ENCODE measurements at regions not wholly inside any gene's neighbourhood (a gene's known extent, or its start where the extent isn't known, plus 50 kb on each side); places are given as distances from the start of the nearest gene placed in this dataset.
"Not testable (repeated sequence)": the region's sequence is repeated elsewhere in the genome, so short reads cannot be mapped to it uniquely, and the experiment has no call there.

DNA sequence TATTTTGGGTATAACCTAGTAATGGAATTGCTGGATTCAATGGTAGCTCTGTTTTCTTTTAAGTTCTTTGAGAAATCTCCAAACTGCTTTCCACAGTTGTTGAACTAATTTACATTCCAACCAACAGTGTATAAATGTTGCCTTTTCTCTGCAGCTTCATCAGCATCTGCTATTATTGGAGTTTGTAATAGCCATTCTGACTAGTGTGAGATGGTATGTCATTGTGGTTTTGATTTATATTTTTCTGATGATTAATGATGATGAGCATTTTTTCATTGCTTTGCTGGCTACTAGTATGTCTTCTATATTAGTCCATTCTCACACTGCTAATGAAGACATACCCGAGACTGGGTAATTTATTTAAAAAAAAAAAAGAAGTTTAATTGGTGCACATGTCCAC lies 248.6 kb upstream of the MAGI2 start:
- no peak for DNase-seq

DNA sequence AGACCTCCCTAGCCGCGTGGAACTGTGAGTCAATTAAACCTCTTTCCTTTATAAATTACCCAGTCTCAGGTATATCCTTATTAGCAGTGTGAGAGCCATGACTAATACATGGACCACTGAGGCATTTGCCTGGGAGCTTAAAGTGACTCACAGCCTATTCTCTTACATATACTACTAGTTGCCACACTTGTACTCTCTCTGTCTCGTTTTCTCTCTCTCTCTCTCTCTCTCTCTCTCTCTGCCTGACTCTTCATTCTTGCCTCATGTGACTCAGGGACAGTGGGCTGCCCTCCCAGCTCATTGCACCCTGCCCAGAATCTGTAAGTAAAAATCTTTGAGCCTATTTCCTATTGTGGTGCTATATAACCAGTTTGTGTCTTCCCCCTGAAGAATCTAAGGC lies 238.5 kb upstream of the MAGI2 start:
- no peak for DNase-seq

DNA sequence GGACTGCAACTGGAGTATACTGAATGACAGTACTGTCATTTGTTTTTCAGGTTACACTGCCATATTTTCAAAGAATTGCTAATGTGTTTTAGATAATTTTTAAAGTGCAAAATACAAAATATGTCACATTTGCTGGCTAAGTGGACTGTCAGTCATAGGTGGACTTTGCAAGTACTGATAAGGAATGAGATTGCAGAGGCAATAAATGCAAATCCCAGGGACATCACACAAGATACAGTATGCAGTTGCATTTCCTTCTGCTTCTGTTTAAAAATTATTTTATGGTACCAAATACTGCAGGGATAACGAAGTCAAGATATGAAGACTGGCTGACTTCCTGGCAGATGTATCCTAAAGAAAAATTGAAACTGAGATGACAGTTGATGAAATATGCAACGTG lies 237.6 kb upstream of the MAGI2 start:
- no peak for DNase-seq

DNA sequence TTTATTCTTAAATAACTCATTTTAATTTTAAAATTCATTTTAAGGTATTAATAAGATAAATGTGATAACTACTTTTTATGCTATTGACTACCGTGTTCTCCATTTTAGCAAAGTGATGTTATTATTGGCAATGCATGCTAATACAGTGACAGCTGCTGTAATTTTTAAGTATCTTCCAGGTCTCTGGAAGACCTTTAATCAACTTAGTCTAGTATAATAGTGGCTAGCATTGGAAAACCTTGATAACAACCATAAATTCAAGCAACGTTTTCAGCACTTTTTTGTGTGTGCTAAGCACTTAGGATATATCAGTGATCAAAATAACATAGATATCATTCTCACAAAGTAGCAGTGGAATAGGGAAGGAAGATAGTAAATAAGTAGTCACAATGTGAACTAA lies 230.9 kb upstream of the MAGI2 start:
- no peak for DNase-seq

DNA sequence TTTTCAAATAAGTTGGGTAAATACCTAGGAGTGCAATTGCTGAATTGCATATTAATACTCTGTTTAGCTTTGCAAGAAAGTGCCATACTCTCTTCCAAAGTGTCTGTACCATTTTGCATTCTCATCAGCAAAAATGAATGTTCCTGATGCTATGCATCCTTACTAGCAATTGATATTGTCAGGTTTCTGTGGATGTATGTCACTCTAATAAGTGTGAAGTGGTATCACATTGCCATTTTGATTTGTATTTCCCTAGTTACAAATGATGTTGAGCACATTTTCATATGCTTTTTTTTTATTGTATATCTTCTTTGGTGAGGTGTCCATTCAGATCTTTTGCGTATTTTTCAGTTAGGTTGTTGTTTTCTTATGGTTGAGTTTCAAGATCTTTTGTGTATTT lies 230.4 kb upstream of the MAGI2 start:
- DNase-seq = no peak

DNA sequence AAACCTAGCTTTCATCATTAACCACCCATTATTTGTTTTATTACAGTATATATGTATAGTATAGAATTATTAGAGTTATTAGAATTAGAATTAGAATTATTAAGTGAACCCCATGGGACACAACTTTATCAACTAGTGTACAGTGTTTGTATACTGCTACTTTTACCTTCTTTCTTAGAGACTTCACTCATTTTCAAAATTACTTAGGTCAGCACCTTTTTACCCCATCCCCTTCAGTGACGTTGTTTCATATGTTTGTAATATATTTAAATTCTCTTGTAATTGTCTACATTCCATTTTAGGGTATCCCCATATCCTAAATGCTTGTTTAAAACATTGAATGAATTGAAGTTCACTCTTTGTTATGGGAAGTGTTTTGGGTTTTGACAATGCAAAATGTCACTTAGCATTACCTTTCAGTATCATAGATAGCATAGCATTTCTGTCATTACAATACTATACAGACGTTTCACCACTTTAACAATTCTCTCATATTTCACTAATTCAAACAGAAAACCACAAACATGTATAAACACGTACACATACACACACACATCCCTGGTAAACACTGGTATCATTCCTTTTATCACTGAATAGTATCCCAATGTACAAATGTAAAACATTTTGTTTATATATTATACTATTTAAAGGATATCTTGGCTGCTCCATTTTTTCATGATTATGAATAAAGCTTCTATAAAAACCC lies 229.9 kb upstream of the MAGI2 start:
- no peak for DNase-seq

DNA sequence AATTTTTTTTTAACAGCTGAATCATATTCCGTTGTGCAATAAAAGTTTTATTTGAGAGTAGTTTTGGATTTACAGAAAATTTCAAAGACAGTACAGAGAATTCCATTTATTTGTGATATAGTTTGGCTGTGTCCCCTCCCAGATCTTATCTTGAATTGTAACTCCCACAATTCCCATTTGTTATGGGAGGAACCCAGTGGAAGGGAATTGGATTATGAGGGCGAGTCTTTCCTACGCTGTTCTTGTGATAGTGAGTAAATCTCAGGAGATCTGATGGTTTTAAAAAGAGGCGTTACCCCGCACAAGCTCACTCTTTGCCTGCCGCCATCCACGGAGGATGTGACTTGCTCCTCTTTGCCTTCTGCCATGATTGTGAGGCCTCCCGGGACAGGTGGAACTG lies 228.0 kb upstream of the MAGI2 start:
- no peak for DNase-seq

DNA sequence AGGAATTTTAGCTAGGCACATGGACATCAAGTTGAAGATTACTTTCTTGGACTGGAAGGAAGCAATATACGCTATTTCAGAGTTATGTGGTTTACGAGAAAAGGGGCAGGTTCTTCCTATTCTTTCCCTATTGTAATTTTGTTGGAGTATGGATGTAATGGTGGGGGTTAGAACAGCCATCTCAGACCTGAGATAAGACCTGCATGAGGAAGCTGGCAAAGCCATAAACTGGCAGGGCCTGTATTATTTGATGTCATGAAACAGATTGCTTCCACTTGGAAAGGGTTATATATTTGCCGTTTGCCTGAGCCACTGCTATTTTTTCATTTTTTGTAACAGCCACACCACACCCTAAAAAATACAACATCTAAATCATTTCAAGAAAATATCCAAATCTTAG lies 220.5 kb upstream of the MAGI2 start:
- DNase-seq = no peak

DNA sequence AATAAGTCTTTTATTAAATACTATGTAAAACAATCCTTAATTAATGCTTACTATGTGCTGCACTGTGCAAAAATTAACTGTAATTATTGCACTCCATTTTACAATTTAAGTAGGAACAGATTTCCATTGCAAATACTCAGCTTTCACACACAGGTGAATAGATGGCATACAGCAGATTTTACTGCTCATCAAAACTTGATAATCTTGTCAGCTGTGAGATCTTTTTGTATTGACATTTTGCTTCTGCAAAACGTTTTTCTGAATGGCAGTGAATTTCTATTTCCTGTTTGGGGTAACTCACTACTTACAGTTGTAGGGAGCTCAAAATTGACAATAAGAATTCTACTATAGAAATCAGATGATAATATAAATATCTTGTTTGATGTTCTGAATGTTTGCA lies 220.0 kb upstream of the MAGI2 start:
- no peak for DNase-seq

DNA sequence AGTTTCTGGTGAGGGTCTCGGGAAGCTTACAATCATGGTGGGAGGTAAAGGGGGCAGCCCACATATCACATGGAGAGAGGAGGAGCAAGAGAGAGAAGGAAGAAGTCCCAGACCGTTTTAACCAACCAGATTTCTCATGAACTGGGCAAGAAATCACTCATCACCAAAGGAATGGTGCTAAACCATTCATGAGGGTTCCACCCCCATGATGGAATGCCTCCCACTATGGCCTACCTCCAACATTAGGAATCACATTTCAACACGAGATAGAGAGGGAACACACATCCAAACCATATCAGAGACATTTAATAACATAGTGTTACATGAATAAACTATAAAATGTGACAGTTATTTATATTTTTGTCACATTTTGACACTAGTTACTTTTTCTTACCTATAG lies 214.8 kb upstream of the MAGI2 start:
- no peak for DNase-seq

DNA sequence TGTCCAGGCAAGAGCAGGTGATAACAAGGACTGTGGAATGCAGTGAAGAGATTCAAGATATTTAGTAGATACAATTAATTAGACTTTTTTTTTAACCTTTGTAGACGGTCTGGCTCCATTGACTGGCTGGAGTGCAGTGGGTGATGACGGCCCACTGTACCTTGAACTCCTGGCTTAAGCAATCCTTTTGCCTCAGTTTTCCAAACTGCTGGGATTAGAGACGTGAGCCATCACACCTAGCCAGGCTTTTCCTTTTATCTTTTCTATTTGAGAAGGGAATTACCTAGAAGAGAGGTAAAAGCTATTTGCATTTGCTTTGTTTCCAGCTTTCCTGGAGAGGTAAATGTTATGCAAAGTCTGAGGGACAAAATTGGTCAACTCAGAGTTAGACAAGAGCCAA lies 213.0 kb upstream of the MAGI2 start:
- DNase-seq = no peak

DNA sequence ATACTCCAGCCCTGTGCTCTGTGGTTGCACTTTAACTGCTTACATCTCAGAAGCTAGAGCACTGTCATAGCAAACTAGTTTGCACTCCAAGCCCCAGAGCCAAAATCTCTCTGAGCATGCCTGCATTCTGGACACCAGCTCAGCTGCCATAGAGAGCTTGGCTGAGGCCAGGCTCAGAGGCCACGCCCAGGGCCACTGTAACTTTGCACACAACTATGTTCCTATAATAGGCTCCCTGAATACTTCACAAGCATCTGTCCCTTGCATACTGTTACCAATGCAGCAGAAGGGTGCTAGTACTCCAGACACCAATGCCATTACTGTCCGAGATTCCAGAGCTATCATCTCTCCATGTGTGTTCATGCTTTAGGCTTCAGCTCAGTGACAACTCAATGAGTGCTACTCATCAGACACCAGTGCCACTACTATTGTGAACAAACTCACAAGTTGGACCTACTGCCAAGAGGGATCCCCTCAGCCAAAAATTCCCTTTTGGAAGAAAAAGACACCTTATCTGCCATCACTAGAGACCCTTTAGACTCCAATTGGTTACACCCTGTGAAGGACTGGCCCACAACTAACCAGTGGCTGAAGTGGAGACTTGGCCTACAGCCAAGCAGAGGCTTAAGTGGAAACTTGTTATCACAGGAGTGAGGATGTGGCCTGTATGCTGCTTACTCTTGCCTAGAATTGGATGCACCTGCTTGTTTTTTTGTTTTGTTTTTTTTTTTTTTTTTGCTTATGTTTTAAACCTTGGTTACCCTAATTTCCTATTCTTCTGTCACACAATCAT lies 211.6 kb upstream of the MAGI2 start:
- no peak for DNase-seq

DNA sequence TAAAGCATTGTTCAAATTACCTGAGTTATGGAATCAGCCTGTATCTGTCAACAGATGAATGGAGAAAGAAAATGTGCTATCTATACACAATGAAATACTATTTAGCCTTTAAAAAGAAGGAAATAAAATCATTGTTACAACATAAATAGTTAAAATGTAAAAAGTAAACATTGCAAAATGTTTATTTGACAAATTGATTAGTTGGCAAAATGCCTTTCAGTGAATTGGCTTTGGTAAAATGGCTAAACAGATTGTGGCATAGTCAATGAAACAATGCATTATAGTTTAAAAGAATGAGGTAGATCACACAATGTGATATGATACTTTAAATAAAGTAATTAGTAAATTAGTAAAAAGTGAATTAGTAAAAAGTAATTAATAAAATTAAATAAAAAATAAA lies 204.8 kb upstream of the MAGI2 start:
- DNase-seq = no peak

DNA sequence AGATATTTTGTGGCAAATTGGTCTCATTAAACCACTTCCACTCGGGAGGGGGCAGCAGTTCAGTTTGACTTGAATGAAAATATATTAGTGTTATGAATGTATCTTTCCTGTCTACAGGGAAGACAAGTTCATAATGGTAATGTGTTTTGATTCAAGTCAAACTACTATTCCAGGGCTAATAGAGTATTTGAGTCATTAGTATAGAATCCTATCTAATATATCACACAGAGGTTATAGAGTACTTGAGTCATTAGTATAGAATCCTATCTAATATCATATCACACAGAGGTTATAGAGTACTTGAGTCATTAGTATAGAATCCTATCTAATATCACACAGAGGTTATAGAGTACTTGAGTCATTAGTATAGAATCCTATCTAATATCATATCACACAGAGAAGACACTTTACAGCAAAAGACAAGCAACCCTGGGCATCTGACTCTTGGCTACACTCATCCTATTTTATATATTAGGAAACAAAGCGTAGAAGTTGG lies 199.7 kb upstream of the MAGI2 start:
- DNase-seq = no peak

DNA sequence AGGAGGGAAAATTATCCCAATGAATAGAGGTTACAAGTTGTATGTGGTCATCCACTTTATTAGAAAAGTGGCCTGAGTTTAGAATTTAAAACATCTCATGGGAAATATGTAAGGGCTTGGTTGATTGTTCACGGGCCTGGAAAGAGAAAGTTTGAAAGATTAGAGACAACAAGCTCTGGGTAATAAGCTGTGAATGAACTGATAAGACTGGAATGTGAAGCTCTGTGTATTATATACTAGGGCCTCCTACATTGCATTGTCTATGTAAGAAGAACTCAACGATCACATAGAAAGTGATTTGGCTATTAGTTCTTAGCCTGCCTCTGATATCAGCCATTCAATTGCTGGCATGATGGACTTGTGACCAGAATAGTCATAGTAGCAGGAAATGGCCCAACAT lies 199.2 kb upstream of the MAGI2 start:
- no peak for DNase-seq

DNA sequence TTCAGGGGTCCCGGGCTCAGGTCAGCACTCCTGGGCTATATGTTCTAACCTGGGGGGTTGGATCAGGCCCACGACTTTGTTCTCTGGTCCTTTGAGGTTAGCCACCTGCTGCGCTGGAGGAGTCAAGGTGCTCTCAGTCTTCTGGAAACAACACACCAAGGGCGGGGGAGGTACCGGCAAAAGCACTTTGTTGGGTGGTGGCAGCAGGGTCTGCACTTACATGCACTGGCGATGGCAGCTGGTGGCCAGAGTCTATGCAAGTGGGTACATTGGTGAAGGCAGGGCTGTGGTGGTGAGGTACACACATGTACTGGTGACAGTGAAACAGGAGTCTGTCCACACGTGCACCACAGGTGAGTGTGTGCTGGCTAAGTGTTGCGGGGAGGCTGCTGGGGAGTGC lies 194.2 kb upstream of the MAGI2 start:
- DNase-seq = no peak

DNA sequence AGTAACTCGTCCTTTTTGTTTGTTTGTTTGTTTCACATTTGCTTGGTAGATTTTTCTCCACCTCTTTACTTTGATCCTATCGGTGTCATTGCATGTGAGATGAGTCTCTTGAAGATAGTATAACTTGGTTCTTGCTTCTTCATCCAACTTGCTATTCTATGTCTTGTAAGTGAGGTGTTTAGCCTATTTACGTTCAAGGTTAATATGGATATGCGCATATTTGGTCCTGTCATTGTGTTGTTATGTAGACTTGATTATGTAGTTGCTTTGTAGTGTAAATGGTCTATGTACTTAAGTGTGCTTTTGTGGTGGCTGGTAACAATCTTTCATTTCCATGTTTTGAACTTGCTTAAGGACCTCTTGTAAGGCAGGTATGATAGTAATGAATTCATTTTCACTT lies 192.8 kb upstream of the MAGI2 start:
- no peak for DNase-seq

DNA sequence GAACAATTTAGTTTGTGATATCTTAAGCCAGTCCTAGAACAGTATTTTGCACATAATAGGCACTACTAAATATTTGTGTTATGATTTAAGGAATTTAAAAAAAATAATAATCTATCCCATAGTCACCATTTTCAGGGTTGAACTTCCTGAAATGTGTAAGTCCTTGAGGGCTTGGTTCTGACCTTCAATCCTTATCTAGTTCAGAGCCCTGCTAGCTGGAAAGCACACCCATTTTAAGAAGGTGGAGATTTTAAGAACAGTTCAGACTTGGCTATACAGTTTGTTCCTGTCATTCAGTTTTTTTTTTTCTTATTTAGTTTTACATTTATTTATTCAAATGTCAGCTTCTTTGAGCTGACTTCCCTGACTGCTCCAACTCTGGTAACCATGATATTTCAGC lies 183.4 kb upstream of the MAGI2 start:
- no peak for DNase-seq

DNA sequence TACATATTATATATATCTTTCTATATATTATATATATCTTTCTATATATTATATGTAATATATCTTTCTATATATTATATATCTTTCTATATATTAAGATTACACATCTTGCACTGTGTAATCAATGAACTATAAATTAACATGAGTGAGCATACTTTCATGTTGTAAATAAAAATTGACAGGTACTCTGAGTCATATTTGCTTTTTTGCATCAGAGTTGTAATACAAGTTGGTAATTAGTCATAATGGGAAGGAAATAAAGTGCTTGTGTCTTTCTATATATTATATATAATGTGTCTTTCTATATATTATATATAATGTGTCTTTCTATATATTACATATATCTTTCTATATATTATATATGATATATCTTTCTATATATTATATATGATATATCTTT lies 172.5 kb upstream of the MAGI2 start:
- DNase-seq = not testable (repeated sequence)

DNA sequence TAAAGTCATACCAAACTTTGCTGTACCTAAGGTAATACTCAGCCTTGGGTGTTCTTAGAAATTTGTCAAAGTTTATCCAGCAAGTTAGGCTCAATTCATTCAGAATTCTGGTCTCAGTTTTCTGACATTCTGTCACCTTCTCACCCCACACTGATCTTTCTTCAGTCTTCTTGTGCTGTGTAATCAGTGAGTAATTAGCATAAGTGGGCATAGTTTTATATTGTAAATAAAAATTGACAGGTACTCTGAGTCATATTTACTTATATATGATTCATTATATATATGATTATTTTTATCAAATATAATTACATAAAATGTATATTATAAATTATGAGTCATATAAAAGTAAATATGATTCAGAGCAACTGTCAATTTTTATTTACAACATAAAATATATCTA lies 170.9 kb upstream of the MAGI2 start:
- DNase-seq = no peak

DNA sequence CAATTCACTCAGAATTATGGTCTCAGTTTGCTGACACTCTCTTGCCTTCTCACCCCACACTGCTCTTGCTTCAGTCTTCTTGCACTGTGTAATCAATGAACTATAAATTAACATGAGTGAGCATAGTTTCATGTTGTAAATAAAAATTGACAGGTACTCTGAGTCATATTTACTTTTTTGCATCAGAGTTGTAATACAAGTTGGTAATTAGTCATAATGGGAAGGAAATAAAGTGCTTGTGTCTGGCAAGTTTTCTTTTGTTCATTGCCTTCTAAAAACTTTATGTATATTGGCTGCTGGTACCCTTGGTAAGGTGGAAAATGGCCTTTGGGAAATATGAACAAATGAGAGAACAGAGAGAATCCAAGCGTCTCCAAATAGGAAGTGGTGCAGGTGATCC lies 169.3 kb upstream of the MAGI2 start:
- DNase-seq = no peak

DNA sequence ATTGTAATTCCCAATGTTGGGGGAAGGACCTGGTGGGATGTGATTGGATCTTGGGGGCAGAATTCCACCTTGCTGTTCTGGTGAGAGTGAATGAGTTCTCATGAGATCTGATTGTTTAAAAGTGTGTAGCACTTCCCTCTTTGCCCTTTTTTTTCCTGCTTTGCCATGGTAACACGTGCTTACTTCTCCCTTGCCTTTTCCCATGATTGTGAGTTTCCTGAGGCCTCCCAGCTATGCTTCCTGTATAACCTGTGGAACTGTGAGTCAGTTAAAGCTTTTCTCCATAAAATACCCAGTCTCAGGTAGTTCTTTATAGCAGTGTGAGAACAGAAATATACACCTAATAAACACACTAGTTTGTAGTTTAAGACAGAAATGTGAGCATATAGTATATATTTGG lies 166.8 kb upstream of the MAGI2 start:
- DNase-seq = no peak

DNA sequence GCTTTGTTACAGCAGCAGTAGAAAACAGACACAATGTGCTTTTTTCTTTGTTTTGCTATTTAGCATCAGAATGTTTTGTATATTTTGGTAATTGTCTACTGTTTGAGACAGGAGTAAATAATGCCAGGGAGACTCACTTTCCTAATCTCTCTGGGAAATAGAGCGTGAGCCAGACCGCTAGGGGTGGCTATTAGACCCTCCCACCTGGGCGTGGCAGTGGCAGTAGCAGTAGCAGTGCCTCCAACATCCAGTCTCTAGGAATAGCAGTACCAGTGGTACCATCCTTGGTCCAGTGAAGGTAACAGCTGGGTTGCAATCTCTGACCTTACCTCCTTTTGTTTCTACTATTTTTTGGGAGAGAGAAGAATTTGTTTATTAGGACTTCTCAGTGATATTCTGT lies 165.7 kb upstream of the MAGI2 start:
- no peak for DNase-seq

DNA sequence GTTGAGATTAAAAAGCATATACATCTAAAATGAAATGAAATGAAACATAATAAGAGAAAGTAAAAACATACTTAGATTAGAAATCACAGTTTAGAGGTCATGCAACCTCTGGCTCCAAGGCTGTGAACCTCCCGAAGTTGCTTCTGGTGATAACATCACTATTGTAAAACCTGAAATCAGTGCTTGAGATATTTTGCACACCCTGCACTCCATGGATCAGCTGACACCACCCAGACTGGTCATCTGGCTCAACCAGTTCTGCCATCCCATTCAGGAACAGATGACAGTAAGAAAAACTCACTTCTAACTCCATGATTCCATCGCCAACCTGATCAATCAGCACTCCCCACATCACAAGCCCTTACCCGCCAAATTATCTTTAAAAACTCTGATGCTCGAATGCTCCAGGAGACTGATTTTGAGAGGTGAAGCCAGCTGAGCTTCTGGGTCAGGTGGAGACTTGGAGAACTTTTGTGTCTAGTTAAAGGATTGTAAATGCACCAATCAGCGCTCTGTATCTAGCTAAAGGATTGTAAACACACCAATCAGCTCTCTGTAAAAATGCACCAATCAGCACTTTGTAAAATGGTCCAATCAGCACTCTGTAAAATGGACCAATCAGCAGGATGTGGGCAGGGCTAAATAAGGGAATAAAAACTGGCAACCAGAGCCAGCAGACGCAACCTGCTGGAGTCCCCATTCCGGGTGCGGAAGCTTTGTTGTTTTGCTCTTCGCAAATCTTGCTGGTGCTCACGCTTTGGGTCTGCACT lies 162.6 kb upstream of the MAGI2 start:
- no peak for DNase-seq
